ENCODE measurements at regions not wholly inside any gene's neighbourhood (a gene's known extent, or its start where the extent isn't known, plus 50 kb on each side); places are given as distances from the start of the nearest gene placed in this dataset.

GRCh38 chr2:111236025-111236424 lies 115.3 kb downstream of the BCL2L11 start:
- TF ChIP-seq, protein P1, sequence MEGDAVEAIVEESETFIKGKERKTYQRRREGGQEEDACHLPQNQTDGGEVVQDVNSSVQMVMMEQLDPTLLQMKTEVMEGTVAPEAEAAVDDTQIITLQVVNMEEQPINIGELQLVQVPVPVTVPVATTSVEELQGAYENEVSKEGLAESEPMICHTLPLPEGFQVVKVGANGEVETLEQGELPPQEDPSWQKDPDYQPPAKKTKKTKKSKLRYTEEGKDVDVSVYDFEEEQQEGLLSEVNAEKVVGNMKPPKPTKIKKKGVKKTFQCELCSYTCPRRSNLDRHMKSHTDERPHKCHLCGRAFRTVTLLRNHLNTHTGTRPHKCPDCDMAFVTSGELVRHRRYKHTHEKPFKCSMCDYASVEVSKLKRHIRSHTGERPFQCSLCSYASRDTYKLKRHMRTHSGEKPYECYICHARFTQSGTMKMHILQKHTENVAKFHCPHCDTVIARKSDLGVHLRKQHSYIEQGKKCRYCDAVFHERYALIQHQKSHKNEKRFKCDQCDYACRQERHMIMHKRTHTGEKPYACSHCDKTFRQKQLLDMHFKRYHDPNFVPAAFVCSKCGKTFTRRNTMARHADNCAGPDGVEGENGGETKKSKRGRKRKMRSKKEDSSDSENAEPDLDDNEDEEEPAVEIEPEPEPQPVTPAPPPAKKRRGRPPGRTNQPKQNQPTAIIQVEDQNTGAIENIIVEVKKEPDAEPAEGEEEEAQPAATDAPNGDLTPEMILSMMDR (IDR thresholded peaks at IDR 0.05 in 2 of 3, conservative IDR thresholded peaks at IDR 0.05 in 1 of 3; ENCODE audit: borderline replicate concordance in 1 of 3, insufficient read depth in 1 of 3, low read depth in 2 of 3, low read length in 2 of 3) = no peak
- no peak for TF ChIP-seq REST (IDR thresholded peaks at IDR 0.05; ENCODE audit: low read depth)
- no peak for TF ChIP-seq JUND (IDR thresholded peaks at IDR 0.05)
- no peak for TF ChIP-seq CEBPB (IDR thresholded peaks at IDR 0.05; ENCODE audit: low read depth)
- TF ChIP-seq POLR2A (IDR thresholded peaks at IDR 0.05; ENCODE audit: borderline replicate concordance, extremely low read depth, insufficient read depth, insufficient read length) = no peak

Measured in HCT116 (cell line).